RWPE1 (cell line): ENCODE measurements at regions not wholly inside any gene's neighbourhood (a gene's known extent, or its start where the extent isn't known, plus 50 kb on each side); places are given as distances from the start of the nearest gene placed in this dataset.

Experiments
- CTCF ChIA-PET: fragments of 350-600 bp; sonication (Branson Sonifier 250); formaldehyde crosslinking; extraction: SDS; loops from one replicate; lab custom pipeline; 2021; lab: Yijun Ruan, JAX
- POLR2A ChIA-PET: fragments of 400-600 bp; formaldehyde crosslinking; extraction: SDS; loops from one replicate; lab custom pipeline; 2020; ENCODE audit warnings: antibody characterized with exemption; ENCODE audit not compliant: low non-redundant PET; lab: Yijun Ruan, JAX
- DNase-seq: peaks from one replicate; pipeline ENCODE4 v3.0.0; 2012; ENCODE audit warnings: low spot score
- H3K27ac ChIP-seq: fragments of 450-650 bp; 2 replicates; pipeline ENCODE4 v1.5.1; 2017
- CTCF ChIP-seq: fragments of 450-650 bp; conservative IDR thresholded peaks from 2 replicates; pipeline ENCODE4 v1.5.1; 2017; ENCODE audit warnings: low read depth, mild to moderate bottlenecking

- TF ChIP-seq CTCF: no peak
- no peak overlapping the region for H3K27ac ChIP-seq
- POLR2A ChIA-PET: no interaction called here
- CTCF ChIA-PET: no interaction called here
- DNase-seq: no peak
Measured at GRCh38 chr5:167912941-167913665, 378.3 kb upstream of the WWC1 start.

GRCh38 chr5:167915237-167915636 lies 376.2 kb upstream of the WWC1 start:
- no peak overlapping the region for H3K27ac ChIP-seq
- no peak for TF ChIP-seq CTCF
- no peak for DNase-seq
- POLR2A ChIA-PET: no interaction called here
- CTCF ChIA-PET: no interaction called here

GRCh38 chr5:167916261-167916691 lies 375.2 kb upstream of the WWC1 start:
- no peak for TF ChIP-seq CTCF
- POLR2A ChIA-PET: no interaction called here
- H3K27ac ChIP-seq: no peak overlapping the region
- DNase-seq: no peak
- CTCF ChIA-PET: interaction anchor here (0.6 kb wide), 1 partner anchor 476 kb away, joined by 6 read pairs; no protein-coding TSS in a partner anchor

GRCh38 chr5:167916706-167917105 lies 374.7 kb upstream of the WWC1 start:
- H3K27ac ChIP-seq: no peak overlapping the region
- TF ChIP-seq CTCF: no peak
- ChIA-PET CTCF (interaction anchor here (0.6 to 0.8 kb wide), 3 partner anchors 60 to 1983 kb away, joined by 3 to 9 read pairs (median 6); no protein-coding TSS in a partner anchor), POLR2A (no interaction called here)
- DNase-seq: no peak

GRCh38 chr5:167918184-167918812 lies 373.1 kb upstream of the WWC1 start:
- CTCF ChIA-PET: interaction anchor here (0.6 kb wide), 1 partner anchor 265 kb away, joined by 5 read pairs; no protein-coding TSS in a partner anchor

More at GRCh38 chr5:167918184-167918812, 373.1 kb upstream of the WWC1 start:
- TF ChIP-seq CTCF: no peak
- no peak for DNase-seq
- H3K27ac ChIP-seq: no peak overlapping the region
- POLR2A ChIA-PET: no interaction called here
